Bronchial epithelial cell (primary cell): ENCODE measurements at regions not wholly inside any gene's neighbourhood (a gene's known extent, or its start where the extent isn't known, plus 50 kb on each side); places are given as distances from the start of the nearest gene placed in this dataset.
"Not testable (repeated sequence)": the region's sequence is repeated elsewhere in the genome, so short reads cannot be mapped to it uniquely, and the experiment has no call there.

Source experiments
- DNase-seq: peaks from one replicate; pipeline ENCODE4 v3.0.0-alpha.2; 2010; ENCODE audit warnings: low read depth
- FAIRE-seq: peaks from 2 replicates; lab custom pipeline; 2011; peaks lifted over from hg19 to GRCh38; lab: Jason Lieb, UNC
- H3K27me3 ChIP-seq: 2 replicates; pipeline ENCODE4 v1.5.1; 2011; ENCODE audit warnings: low read length; ENCODE audit not compliant: control insufficient read depth, insufficient read depth
- H3K36me3 ChIP-seq: 2 replicates; pipeline ENCODE4 v1.5.1; 2011; ENCODE audit warnings: low read length; ENCODE audit not compliant: control insufficient read depth, insufficient read depth
- H3K4me3 ChIP-seq: 2 replicates; pipeline ENCODE4 v1.5.1; 2011; ENCODE audit warnings: mild to moderate bottlenecking, low read depth, low read length, control low read depth
- CTCF ChIP-seq: IDR thresholded peaks from 2 replicates; pipeline ENCODE4 v1.5.1; 2011; ENCODE audit warnings: mild to moderate bottlenecking, moderate library complexity, low read length, control low read depth, inconsistent platforms; ENCODE audit not compliant: insufficient read depth, severe bottlenecking

GRCh38 chr4:142897518-142897917 lies 51.4 kb upstream of the INPP4B start:
- H3K4me3 ChIP-seq, H3K36me3 ChIP-seq, DNase-seq, FAIRE-seq, H3K27me3 ChIP-seq: not testable (repeated sequence)

GRCh38 chr4:142900622-142901021 lies 54.5 kb upstream of the INPP4B start:
- no peak overlapping the region for H3K4me3 ChIP-seq
- no peak for TF ChIP-seq CTCF
- no peaks in the 10 kb centered on the region for H3K36me3 ChIP-seq
- H3K27me3 ChIP-seq: no peaks in the 10 kb centered on the region
- no peak for FAIRE-seq
- no peak for DNase-seq

GRCh38 chr4:142901166-142901662 lies 55.1 kb upstream of the INPP4B start:
- DNase-seq: no peak

GRCh38 chr4:142903617-142904016 lies 57.5 kb upstream of the INPP4B start:
- H3K4me3 ChIP-seq, DNase-seq, FAIRE-seq, H3K27me3 ChIP-seq, H3K36me3 ChIP-seq: not testable (repeated sequence)

More at GRCh38 chr4:142901166-142901662, 55.1 kb upstream of the INPP4B start:
- H3K4me3 ChIP-seq: no peak overlapping the region
- no peaks in the 10 kb centered on the region for H3K36me3 ChIP-seq
- H3K27me3 ChIP-seq: no peaks in the 10 kb centered on the region
- no peak for TF ChIP-seq CTCF
- FAIRE-seq: no peak

GRCh38 chr4:142909908-142910307 lies 63.8 kb upstream of the INPP4B start:
- H3K27me3 ChIP-seq: no peaks in the 10 kb centered on the region
- DNase-seq (no peak), FAIRE-seq (no peak)
- H3K36me3 ChIP-seq: no peaks in the 10 kb centered on the region
- TF ChIP-seq CTCF: no peak
- H3K4me3 ChIP-seq: no peak overlapping the region

GRCh38 chr4:142913034-142913433 lies 66.9 kb upstream of the INPP4B start:
- Histone ChIP-seq H3K4me3 (no peak overlapping the region), H3K27me3 (no peaks in the 10 kb centered on the region), H3K36me3 (no peaks in the 10 kb centered on the region)
- FAIRE-seq: no peak
- DNase-seq: no peak
- TF ChIP-seq CTCF: no peak

- TF ChIP-seq CTCF: no peak
- FAIRE-seq: no peak
Measured at GRCh38 chr4:142913461-142914030, 67.4 kb upstream of the INPP4B start.

More at GRCh38 chr4:142913461-142914030, 67.4 kb upstream of the INPP4B start:
- no peak for DNase-seq
- Histone ChIP-seq H3K4me3 (no peak overlapping the region), H3K36me3 (no peaks in the 10 kb centered on the region), H3K27me3 (no peaks in the 10 kb centered on the region)
